PC-3 (cell line): ENCODE measurements at regions not wholly inside any gene's neighbourhood (a gene's known extent, or its start where the extent isn't known, plus 50 kb on each side); places are given as distances from the start of the nearest gene placed in this dataset.

Source experiments
- ATAC-seq: fragments of 200-7000 bp; cut with Tn5 transposase; 2 replicates; pipeline ENCODE4 v1.9.1; 2020; ENCODE audit warnings: mild to moderate bottlenecking, moderate library complexity
- BruUV-seq: library from RNA; stranded (reverse); fragments of 400-500 nt; replicated peaks from 2 replicates; lab custom pipeline; 2021; lab: Mats Ljungman, UMichigan
- CTCF ChIA-PET: fragments of 300-600 bp; sonication (Branson Sonifier 250); formaldehyde crosslinking; loops from one replicate; lab custom pipeline; 2022; ENCODE audit warnings: antibody characterized with exemption; lab: Charles Lee
- POLR2A ChIA-PET: fragments of 300-600 bp; sonication (Branson Sonifier 250); formaldehyde crosslinking; loops from one replicate; lab custom pipeline; 2022; ENCODE audit warnings: antibody characterized with exemption; ENCODE audit not compliant: unreplicated experiment; lab: Charles Lee
- DNase-seq: peaks from one replicate; pipeline ENCODE4 v3.0.0-alpha.2; 2015
- H2AFZ ChIP-seq: fragments of 300-600 bp; sonication (generic); 2 replicates; pipeline ENCODE4 v1.6.0; 2016; ENCODE audit warnings: antibody characterized with exemption, low read length
- H3F3A ChIP-seq: fragments of 300-600 bp; sonication (generic); one replicate; pipeline ENCODE4 v1.6.0; 2017; ENCODE audit warnings: antibody characterized with exemption, low read length, control low read depth, mild to moderate bottlenecking; ENCODE audit not compliant: unreplicated experiment
- H3K27ac ChIP-seq: fragments of 300-600 bp; sonication (generic); 2 replicates; pipeline ENCODE4 v1.5.1; 2016; ENCODE audit warnings: mild to moderate bottlenecking, low read length
- H3K27me3 ChIP-seq: fragments of 300-600 bp; sonication (generic); 2 replicates; pipeline ENCODE4 v1.6.1; 2016; ENCODE audit warnings: low read length, mixed read lengths
- H3K36me3 ChIP-seq: fragments of 300-600 bp; sonication (generic); 2 replicates; pipeline ENCODE4 v1.6.1; 2016; ENCODE audit warnings: low read depth, mixed run types, low read length, mixed read lengths
- H3K4me1 ChIP-seq: fragments of 300-600 bp; sonication (generic); 2 replicates; pipeline ENCODE4 v1.5.1; 2016; ENCODE audit warnings: low read length; ENCODE audit not compliant: insufficient read depth
- H3K4me2 ChIP-seq: fragments of 300-600 bp; sonication (generic); 2 replicates; pipeline ENCODE4 v1.6.0; 2016; ENCODE audit warnings: low read length
- H3K4me3 ChIP-seq: fragments of 300-600 bp; sonication (generic); 2 replicates; pipeline ENCODE4 v1.5.1; 2016; ENCODE audit warnings: mild to moderate bottlenecking, low read length, mixed read lengths
- H3K79me2 ChIP-seq: fragments of 300-600 bp; sonication (generic); 2 replicates; pipeline ENCODE4 v1.6.1; 2017; ENCODE audit warnings: low read length, mixed read lengths
- H3K9ac ChIP-seq: fragments of 300-600 bp; sonication (generic); 2 replicates; pipeline ENCODE4 v1.6.0; 2016; ENCODE audit warnings: mild to moderate bottlenecking, low read length
- H3K9me2 ChIP-seq: fragments of 300-600 bp; sonication (generic); replicated peaks from 2 replicates; pipeline ENCODE4 v1.6.1; 2016; ENCODE audit warnings: mixed run types, low read length, mixed read lengths
- H3K9me3 ChIP-seq: fragments of 300-600 bp; sonication (generic); 2 replicates; pipeline ENCODE4 v1.6.1; 2016; ENCODE audit warnings: low read length, mixed read lengths
- H4K20me1 ChIP-seq: fragments of 300-600 bp; sonication (generic); 2 replicates; pipeline ENCODE4 v1.6.1; 2016; ENCODE audit warnings: low read length, mixed read lengths
- CTCF ChIP-seq: fragments of 300-600 bp; sonication (generic); conservative IDR thresholded peaks from 2 replicates; pipeline ENCODE4 v1.5.1; 2017; ENCODE audit warnings: antibody characterized with exemption, low read depth, mild to moderate bottlenecking, low read length
- EZH2 ChIP-seq: fragments of 300-600 bp; sonication (generic); IDR thresholded peaks from one replicate; pipeline ENCODE4 v1.6.1; 2017; ENCODE audit warnings: antibody characterized with exemption, mild to moderate bottlenecking, low read length; ENCODE audit not compliant: unreplicated experiment
- EZH2phosphoT487 ChIP-seq: fragments of 300-600 bp; sonication (generic); IDR thresholded peaks from 2 replicates; pipeline ENCODE4 v1.6.1; 2018; ENCODE audit warnings: mild to moderate bottlenecking, antibody characterized with exemption, low read length, borderline replicate concordance
- intact Hi-C: fragments of 100-400 bp; cut with micrococcal nuclease; formaldehyde crosslinking; loops from 2 replicates; pipeline ENCODE4 v1.9.0; 2023

DNA sequence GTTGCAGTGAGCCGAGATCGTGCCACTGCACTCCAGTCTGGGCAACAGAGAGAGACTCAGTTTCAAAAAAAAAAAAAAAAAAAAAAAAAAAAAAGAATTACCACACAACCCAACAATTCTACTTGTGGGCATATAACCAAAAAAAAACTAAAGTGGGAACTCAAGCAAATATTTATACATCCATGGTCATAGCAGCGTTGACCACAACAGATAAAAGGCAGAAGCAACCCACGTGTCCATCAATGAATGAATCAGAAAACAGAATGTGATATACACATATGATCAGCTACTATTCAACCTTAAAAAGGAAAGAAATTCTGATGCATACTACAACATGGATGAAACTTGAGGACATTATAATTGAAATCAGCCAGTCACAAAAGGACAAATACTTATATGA lies 179.3 kb upstream of the NEBL start:
- H4K20me1 ChIP-seq: no peaks in the 10 kb centered on the region
- peaks cover 10% of the 10 kb centered on the region; the same call in 1 of the 2 replicates for H3K4me1 ChIP-seq
- no peak overlapping the region for H3K27ac ChIP-seq
- H3K9me2 ChIP-seq: no peaks in the 10 kb centered on the region
- no peaks in the 10 kb centered on the region; the same call in 1 of the 2 replicates for H3K36me3 ChIP-seq
- H3K4me3 ChIP-seq: no peak overlapping the region
- H3K79me2 ChIP-seq: no peaks in the 10 kb centered on the region
- no TSS peak for BruUV-seq
- intact Hi-C loops: loop anchor here (10.0 kb wide), 2 partner anchors 142 to 418 kb away; no protein-coding TSS in a partner anchor
- no peak for TF ChIP-seq EZH2
- TF ChIP-seq CTCF: no peak
- no peak for TF ChIP-seq EZH2phosphoT487
- H3K9ac ChIP-seq: no peak overlapping the region
- no peaks in the 10 kb centered on the region for H3K9me3 ChIP-seq
- no peak overlapping the region for H3K4me2 ChIP-seq
- no peaks in the 10 kb centered on the region for H3F3A ChIP-seq
- no peak for ATAC-seq
- ChIA-PET CTCF (no interaction called here), POLR2A (no interaction called here)
- no peak for DNase-seq
- no peaks in the 10 kb centered on the region for H3K27me3 ChIP-seq
- H2AFZ ChIP-seq: no peak overlapping the region

- no peak for TF ChIP-seq CTCF
- no peak for TF ChIP-seq EZH2
- TF ChIP-seq EZH2phosphoT487: no peak
- H3K36me3 ChIP-seq: no peaks in the 10 kb centered on the region; the same call in 1 of the 2 replicates
- peaks cover 10% of the 10 kb centered on the region; the same call in 1 of the 2 replicates for H3K4me1 ChIP-seq
- H3K27me3 ChIP-seq: no peaks in the 10 kb centered on the region
- DNase-seq (no peak), ATAC-seq (no peak)
- no peaks in the 10 kb centered on the region for H3K9me3 ChIP-seq
- intact Hi-C loops: loop anchor here (10.0 kb wide), 2 partner anchors 141 to 419 kb away; no protein-coding TSS in a partner anchor
- no peak overlapping the region for H3K4me2 ChIP-seq
- no peaks in the 10 kb centered on the region for H3F3A ChIP-seq
- H3K9ac ChIP-seq: no peak overlapping the region
- H2AFZ ChIP-seq: no peak overlapping the region
- H4K20me1 ChIP-seq: no peaks in the 10 kb centered on the region
- H3K9me2 ChIP-seq: no peaks in the 10 kb centered on the region
- H3K4me3 ChIP-seq: no peak overlapping the region
- no peak overlapping the region for H3K27ac ChIP-seq
- ChIA-PET POLR2A (no interaction called here), CTCF (no interaction called here)
- BruUV-seq: no TSS peak
- H3K79me2 ChIP-seq: no peaks in the 10 kb centered on the region
Measured at GRCh38 chr10:21075880-21076279, 178.8 kb upstream of the NEBL start.

- CTCF ChIA-PET: no interaction called here
Measured at GRCh38 chr10:21071001-21071673, 174.0 kb upstream of the NEBL start.

More at GRCh38 chr10:21071001-21071673, 174.0 kb upstream of the NEBL start:
- no peak for DNase-seq
- Histone ChIP-seq H3K4me1 (no peaks in the 10 kb centered on the region), H3K79me2 (no peaks in the 10 kb centered on the region), H4K20me1 (no peaks in the 10 kb centered on the region), H3K9me3 (no peaks in the 10 kb centered on the region), H3K9me2 (no peaks in the 10 kb centered on the region), H2AFZ (no peak overlapping the region), H3K27ac (no peak overlapping the region), H3F3A (no peaks in the 10 kb centered on the region), H3K27me3 (no peaks in the 10 kb centered on the region), H3K4me3 (no peak overlapping the region), H3K4me2 (no peak overlapping the region), H3K9ac (no peak overlapping the region), H3K36me3 (no peaks in the 10 kb centered on the region)
- intact Hi-C loops: loop anchor here (10.0 kb wide), 2 partner anchors 136 to 424 kb away; no protein-coding TSS in a partner anchor
- no peak for TF ChIP-seq EZH2
- TF ChIP-seq EZH2phosphoT487: no peak
- no peak for TF ChIP-seq CTCF
- no TSS peak for BruUV-seq
- ATAC-seq: no peak
- POLR2A ChIA-PET: no interaction called here
